NOMO-1 (cell line): ENCODE measurements at regions not wholly inside any gene's neighbourhood (a gene's known extent, or its start where the extent isn't known, plus 50 kb on each side); places are given as distances from the start of the nearest gene placed in this dataset.

Source experiments
- DNase-seq, 2 experiments: peaks; one replicate each; lab custom pipeline; 2025; ENCODE audit not compliant: unreplicated experiment in 2 of 2; lab: John Stamatoyannopoulos, UW

- DNase-seq = no peak
These were observed 706.4 kb downstream of the SORCS3 start for GRCh38 chr10:105347487-105347886.

DNA sequence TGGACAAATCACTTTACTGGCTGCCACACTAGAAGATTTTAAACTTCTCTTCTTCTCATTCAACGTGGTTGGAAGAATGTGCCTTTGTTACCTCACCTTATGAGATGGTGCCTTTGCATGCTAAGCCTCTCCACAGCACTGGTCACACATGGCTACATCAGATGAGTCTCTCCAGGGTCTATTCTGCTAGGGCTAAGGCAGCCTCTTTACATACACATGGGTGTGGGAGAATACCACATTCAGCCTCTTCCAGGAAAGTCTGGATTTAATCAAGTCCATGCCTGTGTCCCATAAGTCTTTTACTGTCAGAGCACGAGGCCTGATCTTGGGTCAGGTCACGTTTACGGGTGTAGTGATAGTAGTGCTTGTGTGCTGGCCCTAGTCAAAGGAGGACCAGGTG is 701.5 kb downstream of the SORCS3 start:
- no peak for DNase-seq

DNA sequence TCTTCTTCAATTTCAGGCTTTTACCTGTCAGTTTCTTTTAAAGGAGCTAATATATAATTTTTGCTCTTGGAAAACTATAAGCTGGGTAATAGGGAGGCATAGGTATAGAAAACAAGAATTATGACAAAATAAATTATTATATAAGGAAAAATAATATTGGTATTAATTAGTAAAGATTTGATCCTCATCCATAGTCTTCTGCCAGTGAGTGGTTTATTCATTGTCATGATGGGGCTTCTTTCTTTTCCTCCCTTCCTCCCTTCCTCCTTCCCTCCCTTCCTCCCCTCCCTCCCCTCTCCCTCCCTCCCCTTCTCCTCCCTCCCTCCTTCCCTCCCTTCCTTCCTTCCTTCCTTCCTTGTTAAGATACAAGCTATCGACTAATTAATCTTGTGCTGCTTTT is 698.6 kb downstream of the SORCS3 start:
- DNase-seq = no peak

GRCh38 chr10:105328503-105329133 is 687.5 kb downstream of the SORCS3 start:
- DNase-seq = no peak
